ENCODE measurements at regions not wholly inside any gene's neighbourhood (a gene's known extent, or its start where the extent isn't known, plus 50 kb on each side); places are given as distances from the start of the nearest gene placed in this dataset.

DNA sequence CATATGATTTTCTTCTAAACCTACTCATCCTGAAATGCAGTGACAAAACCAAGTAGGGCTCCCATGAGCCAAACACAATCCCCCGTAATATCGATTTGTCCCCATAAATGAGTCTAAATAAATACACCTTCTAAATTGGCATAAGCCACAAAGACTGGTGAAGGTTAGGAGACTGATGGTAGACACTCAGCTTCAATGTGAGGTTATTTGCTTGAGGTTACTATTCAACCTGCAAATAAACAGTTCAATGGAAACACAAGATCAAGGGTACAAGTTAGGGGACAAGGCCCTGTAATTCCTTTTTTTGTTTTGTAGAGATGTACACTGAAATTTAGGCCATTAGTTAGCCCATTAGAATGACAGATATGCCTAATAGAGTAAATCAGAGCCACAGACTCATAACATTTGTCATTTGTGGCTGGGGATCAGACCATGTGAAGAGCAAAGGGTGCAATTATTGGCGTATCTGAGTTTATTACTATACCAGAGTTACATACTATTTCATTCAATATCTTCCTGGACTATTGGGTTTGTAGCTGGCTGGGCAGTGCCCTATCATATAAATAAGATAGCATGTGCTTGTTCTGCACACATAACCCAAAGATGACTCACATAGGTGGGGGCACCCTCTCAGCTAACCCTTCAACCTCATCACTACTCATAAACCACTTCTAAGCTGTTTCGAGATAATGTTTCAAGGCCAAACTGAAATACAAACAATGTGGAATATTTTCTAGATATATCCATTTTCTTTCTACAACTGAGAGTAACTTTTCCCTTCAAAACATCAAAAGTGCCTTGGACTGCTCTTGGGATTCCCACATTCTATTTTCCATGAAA is 695.3 kb downstream of the KCNA4 start:
- Histone ChIP-seq H3K27me3 (ENCODE audit: low read depth, low read length) (no peaks in the 10 kb centered on the region), H3K4me3 (ENCODE audit: low read depth in 1 of 2, low read length in 2 of 2) (no peak overlapping the region), H3K4me1 (ENCODE audit: control insufficient read depth in 1 of 2, insufficient read depth in 2 of 2, low read length in 2 of 2) (no peaks in the 10 kb centered on the region), H3K27ac (ENCODE audit: low read length) (no peak overlapping the region), H3K36me3 (ENCODE audit: control insufficient read depth in 1 of 2, insufficient read depth in 2 of 2, low read length in 2 of 2) (no peaks in the 10 kb centered on the region), H3K9me3 (ENCODE audit: control insufficient read depth in 1 of 2, low read length in 2 of 2) (no peaks in the 10 kb centered on the region)

DNA sequence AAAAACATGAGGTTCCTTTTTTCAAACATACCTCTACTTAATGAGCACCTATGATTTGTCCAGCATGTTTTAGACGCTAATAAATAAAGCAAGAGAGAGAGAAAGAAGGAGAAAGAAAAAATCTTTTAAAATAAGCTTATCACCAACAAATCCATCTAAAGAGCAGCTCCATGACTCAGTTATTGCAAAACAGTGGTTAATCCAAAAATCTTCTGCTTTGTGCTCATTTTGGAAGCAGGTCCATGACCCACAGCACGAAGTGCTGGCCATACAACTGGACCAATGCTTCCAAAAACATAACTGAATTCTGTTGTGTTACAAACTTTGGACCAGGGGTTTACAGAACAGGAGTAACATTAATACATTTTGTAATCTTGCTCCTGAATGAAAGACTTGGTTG is 696.6 kb downstream of the KCNA4 start:
- H3K36me3 ChIP-seq (ENCODE audit: control insufficient read depth in 1 of 2, insufficient read depth in 2 of 2, low read length in 2 of 2), result no peaks in the 10 kb centered on the region
- H3K27me3 ChIP-seq (ENCODE audit: low read depth, low read length), result no peaks in the 10 kb centered on the region
- no peaks in the 10 kb centered on the region for H3K4me1 ChIP-seq (ENCODE audit: control insufficient read depth in 1 of 2, insufficient read depth in 2 of 2, low read length in 2 of 2)
- H3K27ac ChIP-seq (ENCODE audit: low read length), result no peak overlapping the region
- H3K9me3 ChIP-seq (ENCODE audit: control insufficient read depth in 1 of 2, low read length in 2 of 2), result no peaks in the 10 kb centered on the region
- no peak overlapping the region for H3K4me3 ChIP-seq (ENCODE audit: low read depth in 1 of 2, low read length in 2 of 2)

DNA sequence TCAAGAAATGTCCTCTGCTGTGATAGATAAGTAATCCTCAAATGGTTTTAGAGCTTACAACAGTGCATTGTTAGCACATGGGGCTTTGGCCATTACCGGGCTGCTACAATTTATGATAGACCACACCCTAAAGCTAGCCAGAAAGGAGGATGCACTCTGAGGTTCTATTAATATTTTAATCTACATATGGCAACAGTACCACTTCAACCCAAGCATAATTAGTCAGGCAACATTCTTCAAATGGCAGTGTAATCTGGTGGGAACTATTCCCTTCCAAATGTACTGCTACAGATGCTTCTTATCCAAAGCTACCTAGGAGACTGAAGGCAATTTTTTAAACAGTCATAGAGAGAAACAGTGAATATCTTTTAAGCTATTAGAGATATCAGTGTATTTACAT is 697.6 kb downstream of the KCNA4 start:
- Histone ChIP-seq H3K27ac (ENCODE audit: low read length) (no peak overlapping the region), H3K4me3 (ENCODE audit: low read depth in 1 of 2, low read length in 2 of 2) (no peak overlapping the region), H3K9me3 (ENCODE audit: control insufficient read depth in 1 of 2, low read length in 2 of 2) (no peaks in the 10 kb centered on the region), H3K27me3 (ENCODE audit: low read depth, low read length) (no peaks in the 10 kb centered on the region), H3K4me1 (ENCODE audit: control insufficient read depth in 1 of 2, insufficient read depth in 2 of 2, low read length in 2 of 2) (no peaks in the 10 kb centered on the region), H3K36me3 (ENCODE audit: control insufficient read depth in 1 of 2, insufficient read depth in 2 of 2, low read length in 2 of 2) (no peaks in the 10 kb centered on the region)

DNA sequence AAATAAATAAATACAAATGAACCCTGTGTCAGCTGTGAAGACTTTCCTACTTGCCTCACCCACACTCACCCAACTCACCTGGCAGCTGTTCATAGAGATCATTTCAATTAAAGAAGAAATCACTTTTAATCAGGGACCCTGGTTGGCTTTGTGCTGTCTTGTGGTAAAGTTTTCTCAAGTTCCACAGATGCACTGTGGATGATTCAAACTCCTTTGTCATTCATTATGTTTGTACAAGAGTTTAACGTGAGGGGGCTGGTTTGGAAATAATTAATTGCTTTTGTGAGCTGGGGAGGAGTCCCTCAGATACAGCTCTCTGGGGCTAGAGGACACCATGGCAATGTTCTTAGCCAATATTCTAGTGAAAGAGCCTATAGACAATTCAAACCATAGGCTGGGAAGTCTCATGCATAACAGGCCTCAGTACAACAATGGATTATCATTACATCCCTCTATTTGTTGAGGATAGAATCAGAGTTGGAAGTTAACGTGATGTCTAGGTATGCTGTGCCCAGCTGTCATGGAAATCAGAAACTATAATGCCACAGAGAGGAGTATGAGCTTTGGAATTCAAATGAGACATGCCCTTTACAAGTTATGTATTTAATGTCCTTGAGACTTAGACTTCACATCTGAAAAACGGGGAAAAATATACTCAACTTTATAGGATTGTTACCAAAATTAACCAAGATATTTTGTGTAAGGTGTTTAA is 698.5 kb downstream of the KCNA4 start:
- Histone ChIP-seq H3K9me3 (ENCODE audit: control insufficient read depth in 1 of 2, low read length in 2 of 2) (no peaks in the 10 kb centered on the region), H3K4me1 (ENCODE audit: control insufficient read depth in 1 of 2, insufficient read depth in 2 of 2, low read length in 2 of 2) (no peaks in the 10 kb centered on the region), H3K4me3 (ENCODE audit: low read depth in 1 of 2, low read length in 2 of 2) (no peak overlapping the region), H3K27me3 (ENCODE audit: low read depth, low read length) (no peaks in the 10 kb centered on the region), H3K36me3 (ENCODE audit: control insufficient read depth in 1 of 2, insufficient read depth in 2 of 2, low read length in 2 of 2) (no peaks in the 10 kb centered on the region), H3K27ac (ENCODE audit: low read length) (no peak overlapping the region)

DNA sequence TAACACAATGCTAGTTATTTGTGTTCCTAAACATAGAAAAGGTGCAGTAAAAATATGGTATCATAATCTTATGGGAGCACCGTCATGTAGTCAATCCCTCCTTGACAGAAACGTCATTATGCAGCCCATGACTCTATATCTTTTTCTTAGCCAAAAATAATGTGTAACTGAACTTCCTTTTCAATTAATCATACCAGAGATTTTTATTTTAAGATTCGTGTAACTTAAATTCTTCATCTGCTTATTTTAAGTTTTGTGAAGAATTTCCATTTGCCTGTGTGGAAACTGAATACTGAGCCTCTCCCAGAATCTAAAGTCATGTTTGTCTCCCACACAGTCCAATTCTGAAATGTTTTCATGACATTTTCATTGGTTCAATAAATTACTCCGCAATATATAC is 699.1 kb downstream of the KCNA4 start:
- no peak overlapping the region for H3K27ac ChIP-seq (ENCODE audit: low read length)
- no peaks in the 10 kb centered on the region for H3K4me1 ChIP-seq (ENCODE audit: control insufficient read depth in 1 of 2, insufficient read depth in 2 of 2, low read length in 2 of 2)
- no peaks in the 10 kb centered on the region for H3K9me3 ChIP-seq (ENCODE audit: control insufficient read depth in 1 of 2, low read length in 2 of 2)

DNA sequence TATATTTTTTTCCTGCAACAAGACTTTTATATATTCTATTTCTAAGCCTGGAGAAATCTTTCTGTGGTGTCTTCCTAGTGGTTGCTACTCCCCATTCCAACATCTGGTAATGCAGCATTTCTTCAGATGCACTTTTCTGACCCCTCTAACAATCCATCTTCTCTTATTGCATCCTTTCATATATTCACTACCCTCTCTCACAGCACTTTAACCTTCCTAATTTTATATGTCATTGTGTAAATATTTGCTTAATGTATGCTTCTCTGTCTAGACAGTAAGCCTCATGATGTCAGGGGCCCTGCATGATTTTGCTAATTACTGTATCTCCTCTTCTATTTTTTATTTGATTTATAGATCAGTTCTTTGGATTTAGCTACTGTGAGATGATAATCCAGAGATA is 701.6 kb downstream of the KCNA4 start:
- Histone ChIP-seq H3K4me3 (ENCODE audit: low read depth in 1 of 2, low read length in 2 of 2) (no peak overlapping the region), H3K9me3 (ENCODE audit: control insufficient read depth in 1 of 2, low read length in 2 of 2) (no peaks in the 10 kb centered on the region)

More for the DNA sequence above, 699.1 kb downstream of the KCNA4 start:
- Histone ChIP-seq H3K4me3 (ENCODE audit: low read depth in 1 of 2, low read length in 2 of 2) (no peak overlapping the region), H3K27me3 (ENCODE audit: low read depth, low read length) (no peaks in the 10 kb centered on the region), H3K36me3 (ENCODE audit: control insufficient read depth in 1 of 2, insufficient read depth in 2 of 2, low read length in 2 of 2) (no peaks in the 10 kb centered on the region)

DNA sequence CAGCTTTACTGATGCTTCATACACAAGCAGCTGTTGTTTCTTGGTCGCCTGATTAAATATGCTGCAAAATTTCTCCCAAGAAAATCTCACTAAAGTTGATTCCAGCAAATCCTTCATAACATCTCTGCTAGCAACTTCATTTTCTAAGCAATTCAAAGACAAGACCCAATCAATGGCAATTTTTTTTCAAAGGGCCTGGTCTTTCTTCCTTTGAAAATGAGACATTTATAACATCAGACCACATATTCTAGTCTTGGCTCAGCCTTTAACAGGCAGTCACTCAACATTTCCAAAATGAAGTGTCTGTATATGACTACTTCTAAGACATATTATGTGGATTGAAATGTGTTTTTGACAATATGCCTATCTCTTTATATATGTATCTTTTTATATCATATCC is 702.6 kb downstream of the KCNA4 start:
- Histone ChIP-seq H3K4me3 (ENCODE audit: low read depth in 1 of 2, low read length in 2 of 2) (no peak overlapping the region), H3K9me3 (ENCODE audit: control insufficient read depth in 1 of 2, low read length in 2 of 2) (no peaks in the 10 kb centered on the region), H3K27ac (ENCODE audit: low read length) (no peak overlapping the region), H3K36me3 (ENCODE audit: control insufficient read depth in 1 of 2, insufficient read depth in 2 of 2, low read length in 2 of 2) (no peaks in the 10 kb centered on the region), H3K4me1 (ENCODE audit: control insufficient read depth in 1 of 2, insufficient read depth in 2 of 2, low read length in 2 of 2) (no peaks in the 10 kb centered on the region), H3K27me3 (ENCODE audit: low read depth, low read length) (no peaks in the 10 kb centered on the region)

More for the DNA sequence above, 701.6 kb downstream of the KCNA4 start:
- Histone ChIP-seq H3K4me1 (ENCODE audit: control insufficient read depth in 1 of 2, insufficient read depth in 2 of 2, low read length in 2 of 2) (no peaks in the 10 kb centered on the region), H3K36me3 (ENCODE audit: control insufficient read depth in 1 of 2, insufficient read depth in 2 of 2, low read length in 2 of 2) (no peaks in the 10 kb centered on the region), H3K27me3 (ENCODE audit: low read depth, low read length) (no peaks in the 10 kb centered on the region), H3K27ac (ENCODE audit: low read length) (no peak overlapping the region)

DNA sequence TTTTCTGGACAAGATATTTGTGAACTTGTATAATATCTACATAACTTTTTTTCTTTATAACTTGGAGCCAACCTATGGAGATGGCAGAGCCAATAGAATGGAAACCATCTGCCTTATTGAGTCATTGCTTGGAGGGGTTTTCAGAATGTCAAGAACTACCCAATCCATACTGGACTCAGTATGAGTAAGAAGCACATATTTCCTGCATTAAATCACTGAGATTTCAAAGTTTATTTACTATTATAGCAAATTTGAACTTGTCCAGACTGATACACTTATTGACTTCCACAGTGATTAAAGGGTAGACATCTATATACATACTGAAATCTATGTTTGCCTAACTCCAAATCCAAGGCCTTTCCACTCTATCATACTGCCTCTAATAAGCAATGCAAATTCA is 704.0 kb downstream of the KCNA4 start:
- Histone ChIP-seq H3K9me3 (ENCODE audit: control insufficient read depth in 1 of 2, low read length in 2 of 2) (no peaks in the 10 kb centered on the region), H3K4me3 (ENCODE audit: low read depth in 1 of 2, low read length in 2 of 2) (no peak overlapping the region), H3K36me3 (ENCODE audit: control insufficient read depth in 1 of 2, insufficient read depth in 2 of 2, low read length in 2 of 2) (no peaks in the 10 kb centered on the region), H3K4me1 (ENCODE audit: control insufficient read depth in 1 of 2, insufficient read depth in 2 of 2, low read length in 2 of 2) (no peaks in the 10 kb centered on the region), H3K27me3 (ENCODE audit: low read depth, low read length) (no peaks in the 10 kb centered on the region), H3K27ac (ENCODE audit: low read length) (no peak overlapping the region)

DNA sequence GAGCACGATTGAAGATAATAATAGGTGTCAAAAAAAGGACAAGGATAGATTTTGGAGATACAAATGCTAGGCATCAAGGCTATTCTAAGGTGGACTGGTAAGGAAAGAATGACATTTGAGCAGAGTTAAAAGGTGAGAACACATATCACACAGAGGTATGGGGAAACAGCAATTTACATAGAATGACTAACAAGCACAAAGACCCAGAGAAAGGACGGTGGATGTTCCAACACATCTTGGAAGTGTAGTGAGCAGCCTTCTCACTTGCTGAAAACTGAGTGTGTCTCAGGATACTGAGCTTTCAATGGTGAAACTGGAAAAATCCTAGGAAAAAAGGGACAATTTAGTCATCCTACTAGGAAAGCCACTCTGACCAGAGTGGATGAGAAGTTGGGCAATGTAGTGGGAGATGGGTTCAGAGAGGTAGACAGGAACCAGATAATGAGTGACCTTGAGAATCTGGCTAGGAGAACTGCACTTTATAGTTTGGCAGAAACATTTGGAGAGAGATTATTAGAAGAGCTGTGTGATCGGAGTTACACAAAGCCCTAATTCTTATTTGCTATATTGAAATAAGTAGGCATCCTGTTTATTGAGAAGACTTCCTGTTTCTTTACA is 706.0 kb downstream of the KCNA4 start:
- Histone ChIP-seq H3K4me3 (ENCODE audit: low read depth in 1 of 2, low read length in 2 of 2) (no peak overlapping the region), H3K4me1 (ENCODE audit: control insufficient read depth in 1 of 2, insufficient read depth in 2 of 2, low read length in 2 of 2) (no peaks in the 10 kb centered on the region), H3K36me3 (ENCODE audit: control insufficient read depth in 1 of 2, insufficient read depth in 2 of 2, low read length in 2 of 2) (no peaks in the 10 kb centered on the region), H3K27me3 (ENCODE audit: low read depth, low read length) (no peaks in the 10 kb centered on the region), H3K9me3 (ENCODE audit: control insufficient read depth in 1 of 2, low read length in 2 of 2) (no peaks in the 10 kb centered on the region), H3K27ac (ENCODE audit: low read length) (no peak overlapping the region)

DNA sequence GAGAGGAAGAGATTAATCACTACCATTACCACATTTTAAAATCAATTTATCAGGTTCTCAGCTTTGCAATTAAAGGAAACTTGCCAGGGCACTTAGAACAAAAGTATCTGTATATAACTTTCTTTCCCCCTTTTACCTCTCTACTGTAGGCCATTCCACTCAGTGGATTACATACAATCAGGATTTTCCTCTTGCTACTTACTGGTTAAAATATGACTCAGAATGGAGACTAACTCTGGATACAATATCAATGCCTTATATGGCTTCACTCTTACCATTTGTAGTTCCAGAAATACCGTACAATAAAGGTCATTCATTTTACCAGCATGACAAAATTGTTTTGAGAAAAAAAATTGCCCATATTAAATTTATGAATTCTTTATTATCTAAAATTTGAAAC is 706.8 kb downstream of the KCNA4 start:
- Histone ChIP-seq H3K4me3 (ENCODE audit: low read depth in 1 of 2, low read length in 2 of 2) (no peak overlapping the region), H3K27ac (ENCODE audit: low read length) (no peak overlapping the region), H3K36me3 (ENCODE audit: control insufficient read depth in 1 of 2, insufficient read depth in 2 of 2, low read length in 2 of 2) (no peaks in the 10 kb centered on the region), H3K4me1 (ENCODE audit: control insufficient read depth in 1 of 2, insufficient read depth in 2 of 2, low read length in 2 of 2) (no peaks in the 10 kb centered on the region), H3K9me3 (ENCODE audit: control insufficient read depth in 1 of 2, low read length in 2 of 2) (no peaks in the 10 kb centered on the region), H3K27me3 (ENCODE audit: low read depth, low read length) (no peaks in the 10 kb centered on the region)

DNA sequence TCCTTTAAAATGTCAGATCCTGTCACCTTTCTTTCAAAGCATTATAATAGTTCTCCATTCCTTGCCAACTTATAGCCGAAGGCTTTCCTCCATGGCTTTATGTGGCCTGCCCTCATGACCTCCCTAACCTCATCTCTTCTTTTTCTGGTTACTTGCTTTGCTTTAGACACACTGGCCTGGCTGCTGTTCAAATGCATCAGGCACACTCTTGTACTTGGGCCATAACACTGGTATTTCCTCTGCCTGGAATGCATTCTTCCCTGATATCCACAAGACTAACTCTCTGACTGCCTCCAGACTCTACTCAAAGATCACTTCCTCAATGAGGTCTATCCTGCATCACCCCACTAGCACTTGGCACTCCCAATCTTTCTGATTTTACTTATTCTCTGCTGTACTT is 710.3 kb downstream of the KCNA4 start:
- Histone ChIP-seq H3K36me3 (ENCODE audit: control insufficient read depth in 1 of 2, insufficient read depth in 2 of 2, low read length in 2 of 2) (no peaks in the 10 kb centered on the region), H3K4me3 (ENCODE audit: low read depth in 1 of 2, low read length in 2 of 2) (no peak overlapping the region), H3K27me3 (ENCODE audit: low read depth, low read length) (no peaks in the 10 kb centered on the region), H3K27ac (ENCODE audit: low read length) (no peak overlapping the region), H3K4me1 (ENCODE audit: control insufficient read depth in 1 of 2, insufficient read depth in 2 of 2, low read length in 2 of 2) (no peaks in the 10 kb centered on the region), H3K9me3 (ENCODE audit: control insufficient read depth in 1 of 2, low read length in 2 of 2) (no peaks in the 10 kb centered on the region)
